Sciatic nerve (tissue), 2 donors: ENCODE measurements at regions not wholly inside any gene's neighbourhood (a gene's known extent, or its start where the extent isn't known, plus 50 kb on each side); places are given as distances from the start of the nearest gene placed in this dataset.
A peak's percentile ranks its signal among the peaks of the same experiment; 100 is the strongest.

Experiments used
- ATAC-seq: fragments of 200-7000 bp; cut with Tn5 transposase; one replicate; pipeline ENCODE4 v1.9.1; 2020; ENCODE audit warnings: mild to moderate bottlenecking, moderate library complexity
- DNase-seq: peaks from one replicate; pipeline ENCODE4 v3.0.0-alpha.2; 2020; ENCODE audit warnings: low spot score
- intact Hi-C: fragments of 100-400 bp; cut with DNase I; formaldehyde crosslinking; loops from one replicate; pipeline ENCODE4 v1.14.2; 2022
- donor health status: DM: no; HTN: no; CAD: no.
- donor health status: DM: no; HTN: no; CAD: no.

DNA sequence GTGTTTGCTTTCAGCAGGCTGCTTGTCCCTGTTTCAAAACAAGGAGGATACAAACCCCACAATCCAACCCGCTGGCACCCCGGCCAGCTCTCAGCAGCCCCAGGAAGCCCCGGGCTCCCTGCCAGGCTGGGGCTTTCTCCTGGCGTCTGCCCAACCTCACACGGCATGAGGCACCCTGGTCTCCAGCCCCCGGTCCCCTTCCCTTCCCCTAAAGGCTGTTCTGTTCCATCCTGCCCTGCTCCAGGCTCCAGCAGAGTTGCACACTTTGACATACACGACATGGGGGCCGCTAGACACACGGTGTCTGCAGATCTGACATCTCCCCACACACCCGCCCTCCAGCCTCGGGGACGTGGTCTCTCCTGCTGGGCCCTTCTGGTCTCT, 107.7 kb upstream of the ADRA2C start:
- ATAC-seq: no peak

DNA sequence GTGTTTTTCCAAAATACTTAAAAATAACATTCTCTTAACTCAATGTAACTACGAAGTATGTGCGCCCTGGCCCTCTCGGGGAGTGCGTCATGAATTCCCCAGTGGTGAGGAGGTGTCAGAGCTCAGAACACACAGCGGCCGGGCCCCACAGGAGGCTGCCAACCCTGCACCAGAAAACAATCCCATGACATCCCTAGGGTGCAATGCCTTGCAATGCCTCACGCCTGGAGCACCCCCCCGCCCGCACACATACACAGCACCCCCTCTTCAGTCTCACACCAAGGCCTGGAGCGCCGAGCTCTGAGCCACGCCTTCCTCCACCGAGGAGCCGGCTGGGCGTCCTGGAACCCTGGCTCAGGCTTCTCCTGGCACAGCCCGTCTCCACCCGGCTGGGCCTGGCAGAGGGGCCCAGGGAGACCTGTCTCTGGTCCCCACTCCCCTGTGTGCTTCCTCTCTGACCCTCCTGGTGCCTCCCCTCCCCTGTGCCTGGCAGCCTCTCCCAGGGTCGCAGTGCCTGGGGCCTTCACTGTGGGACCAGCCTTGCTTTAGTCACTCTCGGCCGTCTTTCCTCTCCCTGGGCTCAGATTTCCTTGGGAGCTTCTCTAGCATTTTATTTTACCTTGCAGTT, 108.2 kb upstream of the ADRA2C start:
- DNase-seq (no peak), ATAC-seq (peak; percentile 47)
- intact Hi-C loops: no loop called here

More for the DNA sequence above, 107.7 kb upstream of the ADRA2C start:
- DNase-seq: no peak
- intact Hi-C loops: no loop called here

DNA sequence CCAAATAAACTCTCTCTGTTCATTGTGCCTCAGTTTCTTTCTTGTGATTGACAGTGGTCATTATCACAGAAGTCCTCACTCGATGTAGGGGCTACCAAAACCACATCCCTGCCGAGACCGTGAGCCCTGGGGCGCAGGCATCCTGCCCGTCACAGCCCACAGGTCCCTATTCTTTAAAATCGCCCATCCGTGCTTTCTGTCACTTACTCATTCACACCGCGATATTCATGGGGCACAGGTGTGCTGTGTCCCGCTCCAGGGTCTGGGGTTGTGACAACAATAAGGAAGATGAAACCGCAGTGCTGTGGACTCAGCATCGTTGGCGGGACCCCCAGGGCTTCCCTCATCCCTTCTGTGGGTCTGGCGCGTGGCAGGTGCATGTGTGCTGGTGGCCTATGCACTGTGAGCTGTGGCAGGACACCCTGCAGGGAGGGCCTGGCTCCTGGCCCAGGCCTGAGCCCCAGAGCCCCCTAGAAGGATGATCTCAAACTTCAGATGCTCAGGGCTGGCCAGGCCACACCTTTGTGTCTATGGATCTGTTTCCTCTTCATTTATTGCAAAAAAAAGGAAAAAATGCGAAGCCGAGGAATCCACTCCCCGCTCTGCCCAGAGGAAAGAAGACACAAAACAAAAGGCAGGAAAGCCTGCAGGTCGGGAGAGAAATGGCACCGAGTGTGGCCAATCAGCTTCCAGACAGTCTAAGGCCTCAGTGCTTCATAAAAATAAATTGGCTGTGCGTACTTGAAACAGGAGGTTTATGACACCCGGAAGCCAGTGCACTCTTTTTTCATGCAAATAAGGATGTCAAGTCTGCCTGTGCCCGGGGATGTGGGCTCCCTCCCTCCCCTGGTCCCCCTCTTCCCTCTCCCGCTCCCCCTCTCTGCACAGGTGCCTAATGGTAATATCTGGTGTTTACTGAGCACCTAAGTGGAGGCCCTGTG, 109.5 kb upstream of the ADRA2C start:
- intact Hi-C loops: no loop called here
- DNase-seq (no peak), ATAC-seq (no peak)

DNA sequence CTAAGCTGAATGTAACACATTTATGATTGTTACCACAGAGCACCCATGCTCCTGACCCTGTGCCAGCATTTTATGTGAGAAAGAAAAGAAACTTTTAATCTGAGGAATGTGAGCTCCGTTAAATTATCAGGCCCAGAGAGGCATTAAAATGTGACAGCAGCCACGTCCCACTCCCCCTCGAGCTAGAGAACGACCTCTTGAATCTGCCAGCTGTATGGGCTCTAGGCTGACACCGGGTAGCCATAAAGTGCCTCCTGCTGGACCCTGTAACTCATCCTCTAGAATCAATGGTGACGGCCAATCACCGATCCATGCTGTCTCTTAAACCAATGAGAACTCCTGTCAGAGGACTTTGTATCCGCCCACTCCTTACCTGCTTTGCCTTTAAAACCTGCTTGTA, 110.2 kb upstream of the ADRA2C start:
- DNase-seq (no peak), ATAC-seq (no peak)
- intact Hi-C loops: no loop called here

DNA sequence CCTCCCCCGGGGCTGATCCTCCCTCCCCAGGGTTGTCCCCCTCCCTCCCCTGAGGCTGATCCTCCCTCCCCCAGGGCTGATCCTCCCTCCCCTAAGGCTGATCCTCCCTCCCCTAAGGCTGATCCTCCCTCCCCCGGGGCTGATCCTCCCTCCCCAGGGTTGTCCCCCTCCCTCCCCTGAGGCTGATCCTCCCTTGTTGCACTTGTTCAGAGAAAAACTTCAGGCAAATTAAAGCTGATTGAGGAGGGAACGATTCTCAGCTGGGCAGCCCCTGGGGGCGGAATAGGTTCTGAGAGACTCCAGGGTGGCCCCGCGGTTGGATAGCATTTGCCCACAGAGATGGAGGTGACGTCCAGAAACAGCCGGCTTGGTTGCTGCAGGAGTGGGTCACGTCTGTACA, 110.7 kb upstream of the ADRA2C start:
- no peak for ATAC-seq
- intact Hi-C loops: no loop called here

DNA sequence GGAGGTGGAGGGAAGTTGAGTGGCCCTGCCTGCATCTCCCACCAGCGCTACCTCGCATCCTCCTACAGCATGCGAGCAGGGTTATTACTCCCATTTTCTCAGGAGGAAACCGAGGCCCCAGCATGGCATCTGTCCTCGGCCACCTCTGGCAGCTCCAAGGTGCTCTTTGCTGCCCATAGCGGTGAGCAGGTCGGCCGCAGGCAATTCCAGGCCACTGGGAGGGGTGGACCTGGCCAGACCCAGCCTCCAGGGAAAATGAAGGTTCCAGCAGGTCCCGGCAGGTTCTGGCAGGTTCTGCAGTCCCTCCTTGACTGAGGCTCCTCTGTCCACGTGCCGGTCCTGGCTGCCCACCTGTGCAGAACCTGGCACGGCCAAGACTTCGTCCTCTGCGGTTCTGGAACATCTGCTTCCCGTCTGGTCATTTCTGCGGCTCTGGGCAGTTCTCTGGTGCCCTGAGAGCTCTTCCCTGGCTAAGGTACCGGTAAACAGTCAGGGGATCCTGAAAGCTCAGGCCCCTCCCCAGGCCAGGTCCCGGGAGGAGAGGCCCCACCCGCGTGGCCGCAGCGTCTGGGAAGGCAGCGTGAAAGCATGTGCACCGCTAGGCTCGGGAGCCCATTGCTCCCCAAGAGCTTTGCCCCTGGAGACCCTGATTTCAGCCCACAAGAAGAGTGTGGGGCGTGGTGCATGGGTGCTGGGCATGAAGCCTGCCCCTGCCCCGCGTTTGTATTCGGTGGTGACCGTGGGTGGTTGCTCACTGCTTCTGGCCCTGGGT, 112.0 kb upstream of the ADRA2C start:
- ATAC-seq: no peak
- intact Hi-C loops: no loop called here

More for the DNA sequence above, 110.7 kb upstream of the ADRA2C start:
- no peak for DNase-seq

DNA sequence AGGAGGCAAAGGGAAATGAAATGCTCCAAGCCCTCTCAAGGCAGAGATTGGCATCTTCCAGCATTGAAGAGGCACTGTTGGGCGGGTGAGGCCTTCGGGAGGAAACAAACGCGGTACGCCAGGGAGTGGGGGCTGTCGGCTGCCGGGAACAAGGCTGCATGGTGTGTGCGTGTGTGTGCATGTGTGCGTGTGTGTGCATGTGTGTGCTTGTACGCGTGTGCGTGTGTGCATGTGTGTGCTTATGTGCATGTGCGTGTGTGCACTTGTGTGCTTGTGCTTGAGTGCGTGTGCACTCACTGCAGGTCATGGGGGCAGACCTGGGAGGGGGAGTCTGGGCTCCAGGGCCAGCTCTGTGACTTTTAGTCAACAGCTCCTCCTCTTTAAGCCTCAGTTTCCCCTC, 113.6 kb upstream of the ADRA2C start:
- ATAC-seq: no peak
- intact Hi-C loops: no loop called here
- DNase-seq: no peak

More for the DNA sequence above, 112.0 kb upstream of the ADRA2C start:
- DNase-seq: no peak

DNA sequence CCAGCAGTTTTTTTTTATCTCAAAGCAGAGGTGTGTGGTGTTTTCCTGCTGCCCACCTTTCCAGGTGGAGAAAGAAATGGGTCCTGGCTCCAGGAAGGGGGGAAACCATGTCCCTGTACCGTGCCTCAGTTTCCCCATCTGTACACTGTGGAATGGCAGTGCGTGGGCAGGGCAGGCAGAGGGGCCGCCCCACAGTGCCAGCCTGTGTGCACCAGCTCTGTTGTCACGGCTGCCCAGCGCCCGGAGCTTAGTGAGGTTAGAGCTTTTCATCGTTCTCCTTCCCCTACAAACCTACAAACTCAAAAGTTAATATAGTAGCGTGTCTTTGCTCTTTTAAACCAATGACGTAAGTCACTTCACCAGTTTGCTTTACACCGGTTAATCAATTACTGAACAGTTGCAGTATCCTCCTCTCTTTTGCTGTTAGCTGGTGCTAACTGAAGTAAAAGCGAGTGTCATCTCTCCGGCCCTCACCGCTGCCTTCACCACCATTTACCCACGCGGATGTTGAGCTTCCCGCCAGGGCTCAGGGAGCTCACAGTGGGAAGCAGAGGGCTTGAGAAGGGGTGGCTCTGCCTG, 114.8 kb upstream of the ADRA2C start:
- no peak for DNase-seq
- intact Hi-C loops: no loop called here
- ATAC-seq: no peak

DNA sequence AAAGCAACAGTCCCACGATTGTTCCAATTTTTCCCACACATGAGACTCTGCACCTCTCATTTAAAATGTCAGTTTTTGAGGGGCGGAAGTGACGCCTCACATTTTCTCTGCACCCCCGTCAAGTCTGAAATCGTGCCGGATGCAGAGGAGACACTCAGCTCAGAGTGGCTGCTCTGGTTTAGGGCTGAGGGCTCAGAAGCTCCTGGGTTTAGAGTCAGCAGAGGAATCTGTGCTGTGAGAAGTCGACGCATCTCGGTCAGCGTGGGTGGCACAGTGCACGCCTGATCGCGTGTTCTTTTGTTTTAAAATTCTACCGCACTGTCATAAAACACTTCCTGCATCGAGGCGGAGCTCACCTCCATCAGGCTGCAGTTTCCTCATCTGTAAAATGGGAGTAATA, 116.7 kb upstream of the ADRA2C start:
- no peak for DNase-seq
- intact Hi-C loops: no loop called here
- ATAC-seq: no peak

DNA sequence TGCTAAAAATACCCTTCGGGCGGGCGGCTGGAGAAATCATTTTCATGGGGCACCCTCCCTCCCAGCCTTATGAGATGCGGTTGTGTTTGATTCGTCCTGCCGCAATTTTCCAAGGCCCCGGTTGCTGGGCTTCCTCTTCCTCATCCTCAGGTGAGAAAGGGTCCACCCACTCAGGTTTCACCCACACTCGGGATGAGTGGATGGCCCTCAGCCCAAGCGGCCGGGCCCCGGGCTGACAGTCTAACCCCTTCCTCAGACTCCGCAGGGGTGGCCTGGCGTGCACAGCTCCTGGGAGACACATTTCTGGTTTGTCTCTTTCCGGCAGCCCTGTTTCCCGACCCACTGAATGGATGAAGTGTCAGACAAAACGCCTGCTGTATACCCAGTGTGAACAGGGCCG, 116.5 kb upstream of the LRPAP1 start:
- no peak for ATAC-seq
- no peak for DNase-seq
- intact Hi-C loops: no loop called here

DNA sequence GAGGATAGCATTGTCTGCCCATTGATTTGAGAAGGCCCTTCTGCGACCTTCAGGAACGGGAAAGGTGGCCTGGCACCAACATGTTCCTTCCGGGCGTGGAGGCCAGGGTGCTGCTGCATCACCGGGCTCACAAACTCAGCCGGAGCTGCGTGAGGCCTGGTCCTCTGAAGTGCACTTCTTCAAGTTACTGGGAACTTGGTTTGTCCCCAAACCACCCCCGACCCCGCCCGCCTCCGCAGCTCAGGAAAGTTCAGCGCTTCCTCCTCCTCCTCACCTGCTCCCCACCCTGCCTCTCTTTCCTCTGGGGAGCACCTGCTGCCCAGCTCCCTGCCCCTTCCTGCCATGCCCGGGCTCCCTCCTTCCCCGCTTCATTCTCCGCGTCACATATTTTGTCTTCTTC, 116.0 kb upstream of the LRPAP1 start:
- DNase-seq (no peak), ATAC-seq (no peak)
- intact Hi-C loops: no loop called here

DNA sequence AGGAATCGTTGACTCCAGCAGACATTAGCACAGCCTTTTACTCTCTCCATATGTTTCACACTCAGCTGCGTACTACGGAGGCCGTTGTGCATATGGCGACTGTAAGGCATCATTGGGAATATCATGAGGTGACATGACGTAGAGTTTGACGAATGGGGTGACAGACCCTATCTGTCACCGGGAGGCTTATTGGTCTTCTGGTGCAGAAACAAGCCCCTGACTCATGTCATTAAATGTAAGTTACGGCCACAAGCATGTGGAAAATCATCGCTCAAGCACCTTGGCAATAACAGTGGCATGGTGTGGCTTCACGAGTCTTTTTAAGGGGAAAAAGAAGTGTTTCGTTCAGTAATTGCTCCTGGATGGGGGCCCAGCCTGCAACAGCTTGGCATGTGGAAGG, 115.2 kb upstream of the LRPAP1 start:
- intact Hi-C loops: no loop called here
- DNase-seq (no peak), ATAC-seq (no peak)

DNA sequence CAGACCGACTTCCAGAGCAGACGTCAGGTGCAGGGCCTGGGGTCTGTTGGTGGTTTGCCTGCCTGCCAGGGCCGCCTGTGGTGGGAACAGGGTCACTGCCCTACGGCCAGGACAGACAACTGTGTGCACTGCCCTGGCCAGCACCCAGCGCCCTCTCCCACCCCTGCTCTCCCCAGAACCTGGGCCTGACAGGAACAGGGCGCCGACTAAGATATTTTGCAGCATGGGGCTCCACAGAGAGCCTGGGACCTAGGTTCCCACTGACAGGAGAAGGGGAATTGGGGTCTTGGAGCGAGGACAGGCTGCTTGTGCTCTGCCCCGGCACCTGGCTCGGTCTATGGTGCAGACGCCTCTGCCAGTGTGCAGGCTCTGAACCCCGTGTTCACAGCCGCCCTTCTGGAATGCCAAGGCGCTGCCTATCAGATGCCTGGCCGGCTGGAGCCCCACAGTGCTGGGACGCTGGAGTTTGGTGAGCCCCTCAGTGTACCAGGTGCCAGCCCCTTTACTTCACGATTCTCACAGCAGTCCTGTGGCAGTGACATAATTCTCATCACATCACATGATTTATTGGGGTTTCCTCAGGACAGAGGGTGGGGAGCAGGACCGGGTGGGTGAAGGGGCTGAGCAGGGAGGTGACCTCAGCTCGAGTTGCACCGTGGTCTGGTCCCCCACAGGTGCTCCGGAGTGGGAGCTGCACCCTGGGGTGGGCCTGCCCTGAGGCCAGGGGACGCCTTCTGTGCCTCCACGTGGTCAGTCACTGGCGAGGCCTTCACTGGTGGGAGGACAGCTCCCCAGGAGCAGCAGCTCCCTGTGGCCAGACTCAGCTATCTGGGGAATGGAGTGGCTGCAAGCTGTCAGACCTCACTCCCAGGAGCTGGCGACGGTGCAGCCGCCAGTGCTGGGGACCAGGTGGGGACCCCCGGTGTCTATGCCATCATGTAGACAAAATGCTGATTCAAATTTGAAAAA, 113.8 kb upstream of the LRPAP1 start:
- DNase-seq (no peak), ATAC-seq (no peak)
- intact Hi-C loops: no loop called here

DNA sequence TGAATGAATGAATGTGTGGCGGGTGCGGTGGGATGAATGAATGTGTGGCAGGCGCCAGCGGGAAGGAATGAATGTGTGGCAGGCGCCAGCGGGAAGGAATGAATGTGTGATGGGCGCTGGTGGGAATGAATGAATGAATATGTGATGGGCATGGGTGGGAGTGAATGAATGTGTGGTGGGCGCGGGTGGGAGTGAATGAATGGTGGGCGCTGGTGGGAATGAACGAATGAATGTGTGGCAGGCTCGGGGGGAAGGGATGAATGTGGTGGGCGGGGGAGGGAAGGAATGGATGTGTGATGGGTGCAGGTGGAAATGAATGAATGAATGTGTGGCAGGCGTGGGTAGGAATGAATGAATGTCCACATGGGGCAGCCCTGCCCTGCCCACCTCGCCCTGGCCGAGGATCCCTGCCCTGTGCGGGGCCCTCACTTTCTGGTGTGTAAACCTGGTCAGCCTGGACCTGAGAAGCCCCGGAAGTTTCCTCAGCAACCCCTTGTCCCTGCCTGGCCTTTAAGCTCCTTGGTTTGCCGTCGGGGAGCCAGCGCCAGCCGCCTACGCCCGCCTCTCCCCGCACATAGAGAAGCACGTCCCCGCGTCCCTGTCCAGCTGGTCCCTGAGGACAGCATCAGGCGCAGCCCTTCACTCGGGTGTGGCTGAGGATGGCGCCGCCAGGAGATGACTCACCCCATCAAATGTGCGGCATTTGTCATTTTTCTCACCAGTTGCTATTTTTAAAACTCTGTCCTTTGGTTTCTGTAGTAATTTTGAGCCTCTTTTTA, 112.8 kb upstream of the LRPAP1 start:
- intact Hi-C loops: no loop called here
- ATAC-seq (no peak), DNase-seq (no peak)

DNA sequence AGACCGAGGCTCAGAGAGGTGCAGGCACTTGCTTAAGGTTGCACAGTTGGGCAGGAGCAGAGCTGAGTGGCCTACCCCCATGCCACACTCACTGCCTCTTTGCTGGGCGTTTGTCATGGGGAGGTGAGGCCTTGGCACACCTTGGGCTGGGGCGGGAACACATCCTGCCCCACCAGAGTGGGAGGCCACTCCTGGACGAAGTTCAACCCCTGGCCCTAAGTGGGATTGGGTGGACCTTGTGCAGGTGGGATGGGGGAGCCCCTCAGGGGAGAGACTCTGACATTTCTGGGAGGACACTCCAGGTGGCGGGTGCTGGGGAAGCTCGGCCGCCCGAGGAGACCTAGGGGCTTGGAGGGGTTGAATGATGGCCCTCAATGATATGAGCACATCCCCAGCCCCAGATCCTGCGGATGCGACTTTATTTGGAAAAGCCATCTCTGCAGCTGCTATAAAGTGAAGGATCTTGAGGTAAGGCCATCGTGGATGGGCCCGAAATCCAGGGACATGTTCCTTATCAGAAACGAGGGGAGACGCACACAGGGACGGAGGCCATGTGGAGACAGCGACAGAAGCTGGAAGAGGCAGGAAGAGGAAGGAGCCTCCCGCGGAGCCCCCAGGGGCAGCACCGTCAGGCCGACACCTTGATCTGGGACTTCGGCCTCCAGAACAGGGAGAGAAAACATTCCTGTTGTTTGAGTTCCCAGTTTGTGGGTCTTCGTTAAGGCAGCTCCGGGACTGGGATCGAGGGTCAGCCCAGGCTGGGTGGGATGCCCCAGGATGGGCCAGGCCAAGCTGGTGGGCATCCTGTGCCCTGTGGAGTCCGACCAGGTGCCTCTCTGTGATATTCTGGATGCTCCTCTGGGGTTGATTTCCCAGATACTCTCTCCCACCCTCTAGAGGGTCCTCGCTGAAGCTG, 111.6 kb upstream of the LRPAP1 start:
- no peak for ATAC-seq
- intact Hi-C loops: no loop called here
- DNase-seq: no peak

DNA sequence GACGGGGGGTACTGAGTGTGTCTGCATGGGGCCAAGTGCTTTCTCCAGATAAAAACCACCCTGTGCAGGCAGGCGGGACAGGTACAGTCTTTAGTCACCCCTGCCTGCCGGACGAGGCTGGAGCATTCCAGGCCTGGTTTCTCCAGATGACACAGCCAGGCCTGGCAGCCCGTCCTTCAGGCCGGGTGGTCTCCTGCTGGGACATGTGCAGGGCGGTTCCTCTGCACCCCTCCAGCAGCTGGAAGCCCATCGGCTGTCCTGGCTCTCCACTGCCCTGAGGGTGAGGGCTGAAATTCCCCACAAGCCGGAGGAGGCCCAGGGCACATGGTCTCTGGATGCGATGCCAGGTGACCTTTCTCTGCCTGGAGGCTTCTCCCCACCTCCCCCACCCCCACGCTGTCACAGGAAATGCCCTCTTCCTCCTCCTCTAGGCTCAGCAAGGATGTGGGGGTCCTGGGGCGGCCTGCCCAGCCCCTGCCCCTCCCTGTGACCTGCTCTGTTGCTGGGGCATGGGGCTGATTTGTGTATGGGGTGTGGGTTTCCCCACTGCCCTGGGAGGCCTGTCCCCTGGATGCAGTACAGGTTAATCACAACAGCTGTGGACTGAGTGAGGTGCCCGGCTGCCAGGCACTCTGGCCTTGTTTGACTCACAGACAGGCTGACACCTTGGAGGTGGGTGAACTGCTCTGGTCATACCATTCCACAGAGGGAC, 110.7 kb upstream of the LRPAP1 start:
- intact Hi-C loops: no loop called here
- DNase-seq (no peak), ATAC-seq (no peak)
